ENCODE measurements at regions not wholly inside any gene's neighbourhood (a gene's known extent, or its start where the extent isn't known, plus 50 kb on each side); places are given as distances from the start of the nearest gene placed in this dataset.

- Histone ChIP-seq H3K27me3 (no peaks in the 10 kb centered on the region), H3K9me3 (replicated peaks in 1 of 3) (no peaks in the 10 kb centered on the region)
- intact Hi-C loops (cut with DNase I) = no loop called here
Measured at GRCh38 chr6:66772800-66773199, 1065.8 kb upstream of the EYS start.

GRCh38 chr6:66771626-66772025 lies 1064.6 kb upstream of the EYS start:
- Histone ChIP-seq H3K4me1 (replicated peaks in 1 of 2) (no peaks in the 10 kb centered on the region), H3K9me3 (replicated peaks in 1 of 3) (no peaks in the 10 kb centered on the region), H3K36me3 (replicated peaks in 1 of 2) (no peaks in the 10 kb centered on the region), H3K27ac (no peak overlapping the region), H3K27me3 (no peaks in the 10 kb centered on the region), H3K4me3 (no peak overlapping the region)
- no peak for DNase-seq
- TF ChIP-seq CTCF (IDR thresholded peaks at IDR 0.05) (no peak), POLR2A (IDR thresholded peaks at IDR 0.05) (no peak)
- 69 to 83% (median 75%) methylated on average over 2 of the region's 2 CpGs for WGBS, 4 donors
- intact Hi-C loops (cut with DNase I) = no loop called here

More at GRCh38 chr6:66772800-66773199, 1065.8 kb upstream of the EYS start:
- Histone ChIP-seq H3K4me1 (replicated peaks in 1 of 2) (no peaks in the 10 kb centered on the region), H3K4me3 (no peak overlapping the region), H3K36me3 (replicated peaks in 1 of 2) (no peaks in the 10 kb centered on the region), H3K27ac (no peak overlapping the region)
- 13 to 29% (median 21%) methylated on average over 2 of the region's 2 CpGs for WGBS, 4 donors
- DNase-seq = peak in 5 of 7 donors; percentile 29 to 52 (median 35)
- no peak for TF ChIP-seq POLR2A (IDR thresholded peaks at IDR 0.05)
- no peak for TF ChIP-seq CTCF (IDR thresholded peaks at IDR 0.05)

- intact Hi-C loops (cut with DNase I) = no loop called here
Measured at GRCh38 chr6:66751630-66752029, 1044.6 kb upstream of the EYS start.

GRCh38 chr6:66740346-66740745 lies 1033.3 kb upstream of the EYS start:
- no peak for DNase-seq
- H3K27me3 ChIP-seq = no peaks in the 10 kb centered on the region
- no peak overlapping the region for H3K4me3 ChIP-seq
- 57 to 80% (median 67%) methylated on average over 1 of the region's 1 CpG for WGBS, 4 donors
- no peaks in the 10 kb centered on the region for H3K9me3 ChIP-seq (replicated peaks in 1 of 3)
- no peaks in the 10 kb centered on the region for H3K4me1 ChIP-seq (replicated peaks in 1 of 2)
- TF ChIP-seq CTCF (IDR thresholded peaks at IDR 0.05) (no peak), POLR2A (IDR thresholded peaks at IDR 0.05) (no peak)
- H3K27ac ChIP-seq = no peak overlapping the region
- H3K36me3 ChIP-seq (replicated peaks in 1 of 2) = no peaks in the 10 kb centered on the region
- intact Hi-C loops (cut with DNase I) = no loop called here

More at GRCh38 chr6:66751630-66752029, 1044.6 kb upstream of the EYS start:
- no peak for DNase-seq
- no peak overlapping the region for H3K4me3 ChIP-seq
- no peaks in the 10 kb centered on the region for H3K9me3 ChIP-seq (replicated peaks in 1 of 3)
- H3K4me1 ChIP-seq (replicated peaks in 1 of 2) = no peaks in the 10 kb centered on the region
- no peaks in the 10 kb centered on the region for H3K36me3 ChIP-seq (replicated peaks in 1 of 2)
- no peaks in the 10 kb centered on the region for H3K27me3 ChIP-seq
- no peak for TF ChIP-seq CTCF (IDR thresholded peaks at IDR 0.05)
- no peak for TF ChIP-seq POLR2A (IDR thresholded peaks at IDR 0.05)
- H3K27ac ChIP-seq = no peak overlapping the region
